Muscle of leg (tissue), 3 donors: ENCODE measurements at regions not wholly inside any gene's neighbourhood (a gene's known extent, or its start where the extent isn't known, plus 50 kb on each side); places are given as distances from the start of the nearest gene placed in this dataset.

Source experiments
- DNase-seq: peaks from one replicate; pipeline ENCODE4 v3.0.0; 2013
- H3K27ac ChIP-seq: one replicate; pipeline ENCODE4 v1.5.1; 2013; ENCODE audit warnings: mild to moderate bottlenecking, low read length, control low read depth
- H3K27me3 ChIP-seq: one replicate; pipeline ENCODE4 v1.6.1; 2013; ENCODE audit warnings: low read length; ENCODE audit not compliant: control insufficient read depth, insufficient read depth
- H3K36me3 ChIP-seq: one replicate; pipeline ENCODE4 v1.6.1; 2013; ENCODE audit warnings: low read length; ENCODE audit not compliant: control insufficient read depth, insufficient read depth
- H3K4me1 ChIP-seq: one replicate; pipeline ENCODE4 v1.6.1; 2013; ENCODE audit warnings: low read length; ENCODE audit not compliant: control insufficient read depth, insufficient read depth
- H3K4me3 ChIP-seq: one replicate; pipeline ENCODE4 v1.5.1; 2013; ENCODE audit warnings: low read length, control low read depth
- H3K9me3 ChIP-seq: replicated peaks from 2 replicates; pipeline ENCODE4 v1.6.1; 2013; ENCODE audit warnings: low read depth, low read length; ENCODE audit not compliant: control insufficient read depth
- WGBS: methylation state at CpG from one replicate; pipeline ENCODE4 v1.1.5; 2013; ENCODE audit warnings: missing lambda C conversion rate; ENCODE audit not compliant: insufficient coverage; 5-methylcytosine and 5-hydroxymethylcytosine counted together

DNA sequence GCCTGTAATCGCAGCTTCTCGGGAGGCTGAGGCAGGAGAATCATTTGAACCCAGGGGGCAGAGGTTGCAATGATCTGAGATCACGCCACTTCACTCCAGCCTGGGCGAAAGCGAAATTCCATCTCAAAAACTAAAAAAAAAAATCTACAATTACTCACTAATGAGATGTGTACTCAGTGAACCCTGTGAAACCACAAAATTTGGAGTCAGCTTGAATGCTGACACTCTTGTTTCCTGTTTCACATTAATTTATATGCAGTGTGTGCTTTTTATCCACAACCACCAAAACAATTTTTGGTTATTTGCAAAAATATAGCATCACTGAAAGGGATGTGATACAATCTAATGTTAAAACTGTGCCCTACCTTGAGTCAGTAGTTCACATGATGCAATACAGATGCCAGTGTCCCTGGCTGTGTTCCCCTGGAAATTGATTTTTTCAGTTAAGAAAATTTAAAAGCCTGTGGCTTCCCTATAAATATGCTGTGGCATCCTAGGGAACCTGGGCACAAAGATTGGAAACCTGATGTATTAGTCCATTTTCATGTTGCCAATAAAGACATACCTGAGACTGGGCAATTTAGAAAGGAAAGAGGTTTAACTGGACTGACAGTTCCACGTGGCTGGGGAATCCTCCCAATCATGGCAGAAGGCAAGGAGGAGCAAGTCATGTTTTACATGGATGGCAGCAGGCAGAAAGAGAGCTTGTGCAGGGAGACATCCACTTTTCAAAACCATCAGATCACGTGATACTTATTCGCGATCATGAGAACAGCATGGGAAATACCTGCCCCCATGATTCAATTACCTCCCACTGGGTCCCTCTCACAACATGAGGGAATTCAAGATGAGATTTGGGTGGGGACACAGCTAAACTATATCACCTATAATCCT is 337.5 kb upstream of the NT5C1B start:
- WGBS, result 92% methylated on average over 6 of the region's 9 CpGs
- Histone ChIP-seq H3K4me3 (no peak overlapping the region), H3K9me3 (no peaks in the 10 kb centered on the region)

DNA sequence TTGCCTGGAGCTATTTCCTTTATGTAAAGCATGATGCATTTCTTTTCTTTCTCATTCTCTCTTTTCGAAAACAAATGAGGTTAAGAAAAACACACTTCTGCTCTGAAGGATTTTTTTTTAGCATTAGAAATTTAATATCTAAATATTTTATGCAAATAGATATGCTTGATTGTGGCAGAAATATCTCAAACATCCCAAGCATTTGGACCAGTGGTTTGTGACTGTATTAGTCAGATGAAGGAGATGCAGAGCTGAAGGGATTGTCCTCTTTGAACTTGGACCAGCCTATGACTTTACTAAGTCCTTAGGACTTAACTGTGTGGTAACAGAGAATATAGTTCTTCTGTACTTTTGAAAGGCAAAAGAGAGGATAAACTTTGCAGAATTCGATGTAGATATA is 335.9 kb upstream of the NT5C1B start:
- no CpG with 5 or more reads among the region's 2 CpGs for WGBS
- Histone ChIP-seq H3K27ac (no peak overlapping the region), H3K4me3 (no peak overlapping the region), H3K27me3 (no peaks in the 10 kb centered on the region), H3K9me3 (no peaks in the 10 kb centered on the region), H3K36me3 (no peaks in the 10 kb centered on the region), H3K4me1 (peaks cover 5% of the 10 kb centered on the region)
- peak; percentile 19 for DNase-seq

More for the DNA sequence above, 337.5 kb upstream of the NT5C1B start:
- H3K27ac ChIP-seq, result no peak overlapping the region
- H3K36me3 ChIP-seq, result no peaks in the 10 kb centered on the region
- peaks cover 8% of the 10 kb centered on the region for H3K4me1 ChIP-seq
- no peaks in the 10 kb centered on the region for H3K27me3 ChIP-seq
- no peak for DNase-seq

DNA sequence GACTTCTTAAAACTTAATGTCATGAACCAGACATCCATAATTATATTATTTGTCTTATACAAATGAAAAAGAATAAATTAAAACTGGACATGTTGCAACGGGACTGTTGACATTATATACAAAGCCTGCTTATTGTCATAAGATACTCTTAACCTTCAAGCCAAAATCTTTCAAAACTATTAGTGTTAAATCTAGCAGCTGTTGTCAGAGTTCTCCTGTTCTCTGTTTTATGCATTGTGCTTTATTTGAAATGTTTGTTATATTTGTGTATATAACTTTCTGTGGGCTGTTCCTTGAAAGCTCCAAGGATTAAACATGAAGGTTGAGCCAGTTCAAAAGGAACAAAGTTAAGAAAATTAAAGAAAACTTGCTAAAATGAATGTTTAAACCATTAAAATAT is 335.5 kb upstream of the NT5C1B start:
- Histone ChIP-seq H3K27ac (no peak overlapping the region), H3K27me3 (no peaks in the 10 kb centered on the region), H3K4me1 (peaks cover 5% of the 10 kb centered on the region), H3K36me3 (no peaks in the 10 kb centered on the region), H3K4me3 (no peak overlapping the region), H3K9me3 (no peaks in the 10 kb centered on the region)
- peak; percentile 32 for DNase-seq
- no CpG with 5 or more reads among the region's 1 CpG for WGBS

DNA sequence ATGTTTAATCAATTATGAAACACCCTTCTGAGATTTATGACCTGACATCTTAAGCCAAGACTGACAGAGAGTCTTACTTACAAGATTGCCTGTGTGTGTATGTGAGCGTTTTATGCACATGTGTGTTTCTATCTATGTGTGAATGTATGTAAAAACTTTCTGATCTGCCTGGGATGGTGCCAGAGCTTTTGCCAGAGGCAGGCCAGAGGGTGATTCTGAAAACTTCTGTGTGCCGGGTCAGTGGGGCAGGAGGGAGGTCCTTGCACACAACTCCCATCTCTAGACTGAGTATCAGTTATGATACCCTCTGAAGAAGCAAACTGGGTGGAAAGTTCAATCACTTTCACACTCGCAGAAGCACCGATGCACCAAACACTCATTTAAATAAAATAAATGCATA is 335.0 kb upstream of the NT5C1B start:
- Histone ChIP-seq H3K4me1 (peaks cover 5% of the 10 kb centered on the region), H3K27ac (no peak overlapping the region), H3K4me3 (no peak overlapping the region), H3K36me3 (no peaks in the 10 kb centered on the region), H3K27me3 (no peaks in the 10 kb centered on the region), H3K9me3 (no peaks in the 10 kb centered on the region)
- DNase-seq, result no peak
- WGBS, result 38% methylated on average over 1 of the region's 4 CpGs

DNA sequence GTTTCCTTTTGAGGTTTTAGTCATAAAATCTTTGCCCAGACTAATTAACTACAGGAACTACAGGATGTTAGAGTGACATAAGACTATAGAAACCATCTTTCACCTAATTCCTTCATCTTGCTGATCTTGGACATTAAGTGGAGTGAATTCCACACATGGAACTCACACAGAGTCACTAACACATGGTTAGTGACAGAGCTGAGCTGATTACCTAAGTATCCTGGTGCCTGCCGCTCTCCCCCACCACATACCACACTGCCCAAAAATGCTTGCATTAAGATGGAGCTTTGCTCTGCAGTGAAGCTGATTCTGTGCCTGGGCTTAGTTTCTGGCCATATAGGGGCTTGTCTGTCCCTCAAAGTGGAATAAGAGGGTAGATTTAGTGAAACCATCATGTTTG is 332.9 kb upstream of the NT5C1B start:
- no CpG with 5 or more reads among the region's 1 CpG for WGBS
- Histone ChIP-seq H3K27ac (no peak overlapping the region), H3K4me1 (peaks cover 5% of the 10 kb centered on the region), H3K36me3 (no peaks in the 10 kb centered on the region), H3K4me3 (no peak overlapping the region), H3K27me3 (no peaks in the 10 kb centered on the region), H3K9me3 (no peaks in the 10 kb centered on the region)
- DNase-seq, result no peak

DNA sequence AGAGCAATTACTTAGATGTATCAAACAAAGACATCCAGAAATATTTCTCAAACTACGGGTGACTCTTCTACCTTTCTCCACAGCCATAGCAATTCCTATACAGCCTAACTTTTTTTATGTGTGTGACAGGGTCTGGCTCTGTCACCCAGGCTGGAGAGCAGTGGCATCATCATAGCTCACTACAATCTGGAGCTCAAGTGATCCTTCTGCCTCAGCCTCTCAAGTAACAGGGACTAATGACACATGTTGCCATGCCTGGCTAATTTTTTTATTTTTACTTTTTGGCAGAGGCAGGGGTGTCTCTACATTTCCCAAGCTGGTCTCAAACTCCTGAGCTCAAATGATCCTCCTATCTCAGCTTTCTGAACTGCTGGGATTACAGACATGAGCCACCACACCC is 328.9 kb upstream of the NT5C1B start:
- no peaks in the 10 kb centered on the region for H3K36me3 ChIP-seq
- H3K4me3 ChIP-seq, result no peak overlapping the region
- H3K27ac ChIP-seq, result no peak overlapping the region
- 60% methylated on average over 1 of the region's 1 CpG for WGBS
- no peak for DNase-seq
- no peaks in the 10 kb centered on the region for H3K4me1 ChIP-seq
- H3K27me3 ChIP-seq, result no peaks in the 10 kb centered on the region
- no peaks in the 10 kb centered on the region for H3K9me3 ChIP-seq

DNA sequence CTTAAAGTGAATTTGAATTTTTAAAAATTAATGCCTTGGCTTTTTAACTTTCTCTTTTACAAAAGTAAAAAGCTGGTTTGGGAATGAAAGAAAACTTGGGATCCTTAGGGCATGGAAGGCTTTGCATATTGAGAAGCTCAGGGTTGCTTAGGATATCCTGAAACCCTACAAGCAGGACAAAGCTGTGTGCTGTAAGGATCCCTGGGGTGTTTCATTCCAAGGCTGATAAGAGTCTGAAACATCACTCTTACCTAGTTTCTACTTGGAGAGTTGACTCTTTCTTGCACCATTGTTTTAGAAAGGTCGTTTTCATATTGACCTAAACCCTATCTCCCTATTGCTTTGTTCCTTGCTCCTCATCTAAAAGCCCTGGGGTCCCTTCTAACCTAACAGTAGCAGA is 325.9 kb upstream of the NT5C1B start:
- H3K4me1 ChIP-seq, result no peaks in the 10 kb centered on the region
- WGBS, result no CpG with 5 or more reads among the region's 1 CpG
- H3K4me3 ChIP-seq, result no peak overlapping the region
- H3K9me3 ChIP-seq, result no peaks in the 10 kb centered on the region
- DNase-seq, result no peak
- no peak overlapping the region for H3K27ac ChIP-seq
- no peaks in the 10 kb centered on the region for H3K36me3 ChIP-seq
- no peaks in the 10 kb centered on the region for H3K27me3 ChIP-seq

DNA sequence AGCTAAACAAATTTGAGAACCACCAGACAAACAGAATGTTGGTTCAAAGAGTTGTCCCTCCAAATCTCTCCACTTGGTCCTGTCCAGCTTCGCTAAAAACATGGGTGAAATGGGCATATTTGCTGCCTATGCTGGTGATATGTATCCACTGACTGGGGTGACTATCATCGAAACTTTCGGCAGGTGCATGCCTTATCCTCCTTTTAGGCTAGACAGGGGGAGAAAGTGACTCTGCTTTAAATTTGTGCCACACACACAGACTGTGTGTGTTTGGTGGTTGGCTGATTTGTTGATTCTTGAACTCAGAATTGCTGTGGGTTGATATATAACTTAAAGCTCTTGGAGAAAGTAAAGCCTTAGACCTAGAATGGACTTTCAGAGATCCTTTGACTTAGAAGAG is 324.1 kb upstream of the NT5C1B start:
- Histone ChIP-seq H3K27ac (no peak overlapping the region), H3K4me3 (no peak overlapping the region), H3K36me3 (no peaks in the 10 kb centered on the region), H3K4me1 (no peaks in the 10 kb centered on the region), H3K9me3 (no peaks in the 10 kb centered on the region), H3K27me3 (no peaks in the 10 kb centered on the region)
- no peak for DNase-seq
- WGBS, result 89% methylated on average over 3 of the region's 3 CpGs

DNA sequence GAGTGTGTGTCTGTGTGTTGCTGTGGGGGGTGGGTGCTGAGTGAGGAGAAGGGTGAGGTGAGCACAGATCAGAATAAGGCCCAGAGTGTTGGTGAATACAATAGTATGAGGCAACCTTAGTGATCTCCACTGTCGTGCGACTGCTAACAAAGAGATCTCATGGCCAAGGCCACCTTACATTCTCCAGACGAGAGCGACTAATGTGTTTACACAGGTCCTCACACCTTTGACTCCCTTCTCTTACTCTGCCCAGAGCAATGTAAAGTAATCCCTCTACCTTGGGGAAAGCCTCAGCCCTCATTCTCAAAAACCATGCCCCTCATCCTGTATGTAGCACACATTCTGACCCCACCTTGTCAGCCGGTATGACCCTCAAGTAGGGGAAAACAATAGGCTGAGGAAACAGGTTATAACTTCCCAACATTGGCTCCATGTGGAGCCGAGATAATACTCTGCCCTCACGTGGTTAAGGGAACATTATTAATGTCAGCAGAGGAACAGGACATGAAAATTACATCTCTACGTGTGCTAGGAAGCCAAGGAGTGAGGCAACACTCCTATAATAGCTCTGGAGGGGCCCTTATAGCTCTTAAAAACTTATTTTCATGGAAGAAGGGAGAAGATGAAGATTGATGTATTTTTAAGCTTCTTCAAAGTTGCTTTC is 323.0 kb upstream of the NT5C1B start:
- no peaks in the 10 kb centered on the region for H3K4me1 ChIP-seq
- 75% methylated on average over 4 of the region's 8 CpGs for WGBS
- H3K9me3 ChIP-seq, result no peaks in the 10 kb centered on the region
- H3K27ac ChIP-seq, result no peak overlapping the region
- H3K36me3 ChIP-seq, result no peaks in the 10 kb centered on the region
- DNase-seq, result no peak
- no peaks in the 10 kb centered on the region for H3K27me3 ChIP-seq
- no peak overlapping the region for H3K4me3 ChIP-seq

DNA sequence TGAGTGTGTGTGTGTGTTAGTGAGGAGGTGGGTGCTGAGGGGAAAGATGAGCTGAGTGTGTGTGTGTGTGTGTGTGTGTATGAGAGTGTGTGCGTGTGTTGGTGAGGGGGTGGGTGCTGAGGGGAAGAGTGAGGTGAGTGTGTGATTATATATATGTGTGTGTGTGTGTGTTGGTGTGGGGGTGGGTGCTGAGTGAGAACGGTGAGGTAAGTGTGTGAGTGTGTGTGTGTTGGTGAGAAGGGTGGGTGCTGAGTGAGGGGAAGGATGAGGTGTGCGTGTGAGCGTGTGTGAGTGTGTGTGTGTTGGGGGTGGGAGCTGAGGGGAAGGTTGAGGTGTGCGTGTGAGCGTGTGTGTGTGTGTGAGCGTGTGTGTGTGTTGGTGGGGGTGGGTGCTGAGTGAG is 322.0 kb upstream of the NT5C1B start:
- H3K27me3 ChIP-seq, result no peaks in the 10 kb centered on the region
- H3K4me3 ChIP-seq, result no peak overlapping the region
- no peak for DNase-seq
- 89% methylated on average over 7 of the region's 7 CpGs for WGBS
- H3K9me3 ChIP-seq, result no peaks in the 10 kb centered on the region
- no peaks in the 10 kb centered on the region for H3K4me1 ChIP-seq
- no peak overlapping the region for H3K27ac ChIP-seq
- H3K36me3 ChIP-seq, result no peaks in the 10 kb centered on the region
